SK-N-SH (cell line): ENCODE measurements at regions not wholly inside any gene's neighbourhood (a gene's known extent, or its start where the extent isn't known, plus 50 kb on each side); places are given as distances from the start of the nearest gene placed in this dataset.

Experiments
- CTCF ChIA-PET: fragments of 300-600, 350-600 bp; formaldehyde crosslinking; extraction: SDS; loops from one replicate; lab custom pipeline; 2021; lab: Yijun Ruan, JAX
- POLR2A ChIA-PET: fragments of 350-600 bp; sonication (Branson Sonifier 250); formaldehyde crosslinking; extraction: SDS; loops from one replicate; lab custom pipeline; 2020; ENCODE audit warnings: antibody characterized with exemption, inconsistent platforms; lab: Yijun Ruan, JAX
- DNase-seq: peaks from one replicate; pipeline ENCODE4 v3.0.0; 2012
- H2AFZ ChIP-seq: fragments of 200-600 bp; sonication (generic); 2 replicates; pipeline ENCODE4 v1.8.1; 2016; ENCODE audit warnings: antibody characterized with exemption, mild to moderate bottlenecking, low read depth
- H3F3A ChIP-seq: fragments of 200-600 bp; sonication (generic); replicated peaks from 2 replicates; pipeline ENCODE3; 2016; ENCODE audit warnings: antibody characterized with exemption, mild to moderate bottlenecking; ENCODE audit not compliant: insufficient read depth
- H3K27ac ChIP-seq, 2 experiments: fragments of 200-500 bp in 1 of 2; fragments of 200-600 bp in 1 of 2; sonication (Bioruptor generic) in 1 of 2; sonication (generic), shearing (Covaris generic) in 1 of 2; 2 replicates each; pipeline versions ENCODE4 v1.5.1 to v1.6.1; 2014 to 2016; ENCODE audit warnings: low read depth in 2 of 2, inconsistent platforms in 1 of 2, low read length in 1 of 2, mild to moderate bottlenecking in 1 of 2, mixed read lengths in 1 of 2
- H3K27me3 ChIP-seq: fragments of 200-600 bp; sonication (generic), shearing (Covaris generic); 2 replicates; pipeline ENCODE4 v1.6.1; 2016; ENCODE audit warnings: mixed run types; ENCODE audit not compliant: insufficient read depth
- H3K36me3 ChIP-seq, 2 experiments: fragments of 200-500 bp in 1 of 2; fragments of 200-600 bp in 1 of 2; sonication (Bioruptor generic) in 1 of 2; sonication (generic) in 1 of 2; replicated peaks in 1 of 2; 2 replicates each; pipeline versions ENCODE3 to v1.5.1; 2014 to 2016; ENCODE audit warnings: low read length in 1 of 2, mild to moderate bottlenecking in 1 of 2; ENCODE audit not compliant: insufficient read depth in 2 of 2, control insufficient read depth in 1 of 2
- H3K4me1 ChIP-seq, 2 experiments: fragments of 200-500 bp in 1 of 2; fragments of 200-600 bp in 1 of 2; sonication (Bioruptor generic) in 1 of 2; sonication (generic), shearing (Covaris generic) in 1 of 2; 2 replicates each; pipeline versions ENCODE4 v1.5.1 to v1.6.1; 2014 to 2016; ENCODE audit warnings: low read depth in 1 of 2, low read length in 1 of 2, mixed run types in 1 of 2; ENCODE audit not compliant: insufficient read depth in 2 of 2, control insufficient read depth in 1 of 2
- H3K4me2 ChIP-seq: fragments of 200-600 bp; sonication (generic), shearing (Covaris generic); 2 replicates; pipeline ENCODE4 v1.6.1; 2017; ENCODE audit warnings: mixed run types
- H3K4me3 ChIP-seq, 2 experiments: fragments of 200-500 bp in 1 of 2; fragments of 200-600 bp in 1 of 2; sonication (Bioruptor generic) in 1 of 2; sonication (generic), shearing (Covaris generic) in 1 of 2; 2 replicates each; pipeline versions ENCODE4 v1.5.1 to v1.8.1; 2014 to 2016; ENCODE audit warnings: low read depth in 2 of 2, inconsistent platforms in 1 of 2, low read length in 1 of 2, mild to moderate bottlenecking in 1 of 2, mixed read lengths in 1 of 2, moderate library complexity in 1 of 2
- H3K79me2 ChIP-seq: fragments of 200-600 bp; sonication (generic); 2 replicates; pipeline ENCODE4 v1.8.1; 2017; ENCODE audit warnings: mild to moderate bottlenecking; ENCODE audit not compliant: insufficient read depth
- H3K9ac ChIP-seq: fragments of 200-600 bp; sonication (generic); 2 replicates; pipeline ENCODE4 v1.6.1; 2017; ENCODE audit warnings: mixed run types
- H3K9me2 ChIP-seq: fragments of 200-600 bp; sonication (generic); 2 replicates; pipeline ENCODE4 v1.6.1; 2017; ENCODE audit warnings: mixed run types
- H3K9me3 ChIP-seq: fragments of 200-600 bp; sonication (generic); 2 replicates; pipeline ENCODE4 v1.6.1; 2017; ENCODE audit warnings: mixed run types, mild to moderate bottlenecking, moderate library complexity
- H4K20me1 ChIP-seq: fragments of 200-600 bp; sonication (generic); 2 replicates; pipeline ENCODE4 v1.6.1; 2017; ENCODE audit warnings: mild to moderate bottlenecking, mixed run types; ENCODE audit not compliant: insufficient read depth
- ELF1 ChIP-seq: IDR thresholded peaks from 2 replicates; pipeline ENCODE4 v1.4.0; 2012
- EP300 ChIP-seq, 2 experiments: IDR thresholded peaks; 2 replicates each; pipeline versions ENCODE4 v1.4.0 to v1.6.1; 2012; ENCODE audit warnings: borderline replicate concordance in 1 of 2, low read depth in 1 of 2, low read length in 1 of 2
- EZH2phosphoT487 ChIP-seq: fragments of 200-600 bp; sonication (generic); IDR thresholded peaks from 2 replicates; pipeline ENCODE4 v1.6.1; 2017; ENCODE audit warnings: low read depth, mixed run types, mild to moderate bottlenecking, antibody characterized with exemption, moderate library complexity, borderline replicate concordance
- FOXJ3 ChIP-seq: sonication (generic); formaldehyde crosslinking; IDR thresholded peaks from 2 replicates; pipeline ENCODE4 v1.5.1; 2020; ENCODE audit warnings: mild to moderate bottlenecking, missing genetic modification reagents
- FOXM1 ChIP-seq: IDR thresholded peaks from 2 replicates; pipeline ENCODE4 v1.4.0; 2012; ENCODE audit warnings: low read depth, mild to moderate bottlenecking
- NRF1 ChIP-seq: IDR thresholded peaks from 2 replicates; pipeline ENCODE4 v1.6.1; 2012; ENCODE audit warnings: low read depth, mild to moderate bottlenecking, low read length
- POLR2AphosphoS5 ChIP-seq: IDR thresholded peaks from 2 replicates; pipeline ENCODE4 v1.6.1; 2012; ENCODE audit warnings: low read depth, low read length
- RAD21 ChIP-seq: IDR thresholded peaks from 2 replicates; pipeline ENCODE4 v1.6.1; 2012; ENCODE audit warnings: mild to moderate bottlenecking, low read length
- RCOR1 ChIP-seq: fragments of 150-350 bp; IDR thresholded peaks from 2 replicates; pipeline ENCODE4 v1.6.1; 2017; ENCODE audit warnings: antibody characterized with exemption, low read length
- RXRA ChIP-seq: IDR thresholded peaks from 2 replicates; pipeline ENCODE4 v1.4.0; 2012; ENCODE audit warnings: low read depth, mild to moderate bottlenecking, borderline replicate concordance
- SIN3A ChIP-seq: IDR thresholded peaks from 2 replicates; pipeline ENCODE4 v1.6.1; 2012; ENCODE audit warnings: low read depth, mild to moderate bottlenecking, low read length, moderate library complexity, borderline replicate concordance
- YY1 ChIP-seq: IDR thresholded peaks from 2 replicates; pipeline ENCODE4 v1.4.0; 2012; ENCODE audit warnings: low read depth, mild to moderate bottlenecking
- WGBS: methylation state at CpG from one replicate; pipeline ENCODE4 v1.1.6; 2017; ENCODE audit warnings: low lambda C conversion rate; 5-methylcytosine and 5-hydroxymethylcytosine counted together
- TF ChIP-seq, protein P1 (sequence below): fragments of 200-600 bp; sonication (generic); IDR thresholded peaks from 2 replicates; pipeline ENCODE4 v1.6.1; 2017; ENCODE audit warnings: antibody characterized with exemption, mild to moderate bottlenecking, moderate library complexity
- TF ChIP-seq, protein P2 (sequence below): IDR thresholded peaks from 2 replicates; pipeline ENCODE4 v1.6.1; 2012; ENCODE audit warnings: mild to moderate bottlenecking, low read depth, low read length, moderate library complexity
- TF ChIP-seq, protein P3 (sequence below): IDR thresholded peaks from 2 replicates; pipeline ENCODE4 v1.4.0; 2012; ENCODE audit warnings: low read depth, borderline replicate concordance

DNA sequence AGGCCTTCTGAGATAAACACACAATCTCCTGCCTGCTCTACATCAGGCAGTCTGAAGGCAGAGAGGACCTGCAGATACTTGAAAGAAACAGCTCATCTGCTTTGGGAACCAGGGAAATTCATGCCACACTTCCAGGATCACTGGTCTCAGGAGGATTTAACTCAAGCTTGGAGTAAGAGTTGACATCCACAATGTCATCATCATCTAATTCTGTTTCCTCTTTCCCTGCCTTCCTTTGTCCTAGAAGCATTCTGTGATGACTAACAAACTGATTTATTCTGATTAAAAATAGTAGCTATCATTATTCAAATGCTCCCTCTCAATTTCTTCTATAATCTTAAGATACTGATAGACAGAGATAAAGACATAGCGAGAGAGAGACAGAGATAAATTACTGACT, 766.8 kb downstream of the BCL11A start:
- Histone ChIP-seq H3K27me3 (no peaks in the 10 kb centered on the region), H4K20me1 (no peaks in the 10 kb centered on the region), H3K27ac (no peak overlapping the region), H3K4me1 (no peaks in the 10 kb centered on the region), H3K9ac (no peak overlapping the region), H3K79me2 (no peaks in the 10 kb centered on the region), H3K4me3 (no peak overlapping the region), H3F3A (no peaks in the 10 kb centered on the region), H3K9me3 (no peaks in the 10 kb centered on the region), H2AFZ (no peak overlapping the region), H3K36me3 (no peaks in the 10 kb centered on the region)
- DNase-seq, result no peak
- CTCF ChIA-PET, result interaction anchor here (1.3 kb wide), 1 partner anchor 12 kb away, joined by 5 read pairs; no protein-coding TSS in a partner anchor
- TF ChIP-seq, protein P1, sequence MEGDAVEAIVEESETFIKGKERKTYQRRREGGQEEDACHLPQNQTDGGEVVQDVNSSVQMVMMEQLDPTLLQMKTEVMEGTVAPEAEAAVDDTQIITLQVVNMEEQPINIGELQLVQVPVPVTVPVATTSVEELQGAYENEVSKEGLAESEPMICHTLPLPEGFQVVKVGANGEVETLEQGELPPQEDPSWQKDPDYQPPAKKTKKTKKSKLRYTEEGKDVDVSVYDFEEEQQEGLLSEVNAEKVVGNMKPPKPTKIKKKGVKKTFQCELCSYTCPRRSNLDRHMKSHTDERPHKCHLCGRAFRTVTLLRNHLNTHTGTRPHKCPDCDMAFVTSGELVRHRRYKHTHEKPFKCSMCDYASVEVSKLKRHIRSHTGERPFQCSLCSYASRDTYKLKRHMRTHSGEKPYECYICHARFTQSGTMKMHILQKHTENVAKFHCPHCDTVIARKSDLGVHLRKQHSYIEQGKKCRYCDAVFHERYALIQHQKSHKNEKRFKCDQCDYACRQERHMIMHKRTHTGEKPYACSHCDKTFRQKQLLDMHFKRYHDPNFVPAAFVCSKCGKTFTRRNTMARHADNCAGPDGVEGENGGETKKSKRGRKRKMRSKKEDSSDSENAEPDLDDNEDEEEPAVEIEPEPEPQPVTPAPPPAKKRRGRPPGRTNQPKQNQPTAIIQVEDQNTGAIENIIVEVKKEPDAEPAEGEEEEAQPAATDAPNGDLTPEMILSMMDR, result no peak
- TF ChIP-seq YY1 (no peak), NRF1 (no peak), SIN3A (no peak)
- TF ChIP-seq, all 33 proteins: peak for 0
- POLR2A ChIA-PET, result interaction anchor here (0.6 kb wide), 1 partner anchor 18 kb away, joined by 3 read pairs; no protein-coding TSS in a partner anchor
- WGBS, result 22% methylated on average over 1 of the region's 1 CpG
- Histone ChIP-seq H3K4me2 (no peak overlapping the region), H3K9me2 (no peaks in the 10 kb centered on the region)

DNA sequence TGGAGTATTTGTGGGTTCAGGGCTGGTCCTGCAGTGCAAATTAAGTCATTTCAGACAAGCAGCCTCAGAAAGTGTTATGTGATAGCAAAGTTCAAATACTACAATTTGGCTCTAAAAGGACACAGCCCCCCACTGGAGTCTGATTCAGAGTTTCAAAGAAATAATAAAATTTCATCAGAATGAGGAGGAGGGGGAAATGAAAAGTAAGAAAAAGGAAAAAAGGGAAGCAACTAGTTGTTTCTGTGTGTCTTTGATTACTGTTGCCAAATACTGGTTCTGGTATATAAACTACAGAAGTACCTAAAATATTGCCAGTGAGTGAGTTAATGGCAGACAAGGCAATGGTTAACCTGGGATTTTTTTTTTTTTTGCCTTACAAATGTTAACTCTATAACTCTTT, 773.9 kb downstream of the BCL11A start:
- no peaks in the 10 kb centered on the region for H3K9me3 ChIP-seq
- H3K9me2 ChIP-seq, result no peaks in the 10 kb centered on the region
- H3K27ac ChIP-seq, result no peak overlapping the region
- POLR2A ChIA-PET, result no interaction called here
- no peaks in the 10 kb centered on the region for H3K27me3 ChIP-seq
- H3K4me1 ChIP-seq, result no peaks in the 10 kb centered on the region
- H3F3A ChIP-seq, result no peaks in the 10 kb centered on the region
- no peak for DNase-seq
- H3K36me3 ChIP-seq, result no peaks in the 10 kb centered on the region
- TF ChIP-seq EZH2phosphoT487, result no peak
- no peak for TF ChIP-seq RXRA
- TF ChIP-seq ELF1, result no peak
- no peak overlapping the region for H3K4me2 ChIP-seq
- H2AFZ ChIP-seq, result no peak overlapping the region
- H3K9ac ChIP-seq, result no peak overlapping the region
- H3K4me3 ChIP-seq, result no peak overlapping the region
- H4K20me1 ChIP-seq, result no peaks in the 10 kb centered on the region
- CTCF ChIA-PET, result no interaction called here
- H3K79me2 ChIP-seq, result no peaks in the 10 kb centered on the region

DNA sequence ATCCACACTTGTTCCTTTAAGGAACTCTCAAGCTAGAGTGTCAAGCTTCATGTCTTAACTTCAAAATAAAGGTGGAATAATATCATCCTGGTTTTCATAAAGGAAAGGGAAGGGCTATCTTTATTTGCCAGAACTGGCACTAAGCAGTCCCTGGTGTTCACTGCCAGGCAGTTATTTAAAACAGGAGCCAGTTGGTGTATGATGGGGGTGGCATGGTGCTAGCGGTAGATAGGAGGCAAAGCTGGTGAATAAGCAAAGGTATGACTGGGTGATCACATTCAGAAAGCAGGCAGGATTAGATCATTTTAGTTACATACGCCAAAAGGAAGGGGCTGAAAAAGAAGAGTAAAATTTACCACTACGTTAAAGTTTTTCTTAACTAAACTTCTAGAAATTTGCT, 776.3 kb downstream of the BCL11A start:
- 28% methylated on average over 3 of the region's 3 CpGs for WGBS
- no peaks in the 10 kb centered on the region for H3K36me3 ChIP-seq
- ChIA-PET CTCF (no interaction called here), POLR2A (no interaction called here)
- H3K4me1 ChIP-seq, result no peaks in the 10 kb centered on the region
- no peaks in the 10 kb centered on the region for H3F3A ChIP-seq
- no peak overlapping the region for H2AFZ ChIP-seq
- no peaks in the 10 kb centered on the region for H3K27me3 ChIP-seq
- no peak for DNase-seq
- H3K27ac ChIP-seq, result no peak overlapping the region
- no peaks in the 10 kb centered on the region for H3K9me3 ChIP-seq
- H3K4me3 ChIP-seq, result no peak overlapping the region
- H3K9ac ChIP-seq, result no peak overlapping the region
- H3K79me2 ChIP-seq, result no peaks in the 10 kb centered on the region
- H3K9me2 ChIP-seq, result no peaks in the 10 kb centered on the region
- H3K4me2 ChIP-seq, result no peak overlapping the region
- no peaks in the 10 kb centered on the region for H4K20me1 ChIP-seq
- TF ChIP-seq, protein P2, sequence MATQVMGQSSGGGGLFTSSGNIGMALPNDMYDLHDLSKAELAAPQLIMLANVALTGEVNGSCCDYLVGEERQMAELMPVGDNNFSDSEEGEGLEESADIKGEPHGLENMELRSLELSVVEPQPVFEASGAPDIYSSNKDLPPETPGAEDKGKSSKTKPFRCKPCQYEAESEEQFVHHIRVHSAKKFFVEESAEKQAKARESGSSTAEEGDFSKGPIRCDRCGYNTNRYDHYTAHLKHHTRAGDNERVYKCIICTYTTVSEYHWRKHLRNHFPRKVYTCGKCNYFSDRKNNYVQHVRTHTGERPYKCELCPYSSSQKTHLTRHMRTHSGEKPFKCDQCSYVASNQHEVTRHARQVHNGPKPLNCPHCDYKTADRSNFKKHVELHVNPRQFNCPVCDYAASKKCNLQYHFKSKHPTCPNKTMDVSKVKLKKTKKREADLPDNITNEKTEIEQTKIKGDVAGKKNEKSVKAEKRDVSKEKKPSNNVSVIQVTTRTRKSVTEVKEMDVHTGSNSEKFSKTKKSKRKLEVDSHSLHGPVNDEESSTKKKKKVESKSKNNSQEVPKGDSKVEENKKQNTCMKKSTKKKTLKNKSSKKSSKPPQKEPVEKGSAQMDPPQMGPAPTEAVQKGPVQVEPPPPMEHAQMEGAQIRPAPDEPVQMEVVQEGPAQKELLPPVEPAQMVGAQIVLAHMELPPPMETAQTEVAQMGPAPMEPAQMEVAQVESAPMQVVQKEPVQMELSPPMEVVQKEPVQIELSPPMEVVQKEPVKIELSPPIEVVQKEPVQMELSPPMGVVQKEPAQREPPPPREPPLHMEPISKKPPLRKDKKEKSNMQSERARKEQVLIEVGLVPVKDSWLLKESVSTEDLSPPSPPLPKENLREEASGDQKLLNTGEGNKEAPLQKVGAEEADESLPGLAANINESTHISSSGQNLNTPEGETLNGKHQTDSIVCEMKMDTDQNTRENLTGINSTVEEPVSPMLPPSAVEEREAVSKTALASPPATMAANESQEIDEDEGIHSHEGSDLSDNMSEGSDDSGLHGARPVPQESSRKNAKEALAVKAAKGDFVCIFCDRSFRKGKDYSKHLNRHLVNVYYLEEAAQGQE, result no peak
- TF ChIP-seq EP300 (IDR thresholded peaks at IDR 0.05; ENCODE audit: borderline replicate concordance in 1 of 2, low read depth in 1 of 2, low read length in 1 of 2) (no peak), POLR2AphosphoS5 (no peak), SIN3A (no peak), FOXJ3 (no peak), ELF1 (no peak), FOXM1 (no peak), RCOR1 (no peak), RAD21 (no peak), RXRA (no peak)
- TF ChIP-seq, protein P3, sequence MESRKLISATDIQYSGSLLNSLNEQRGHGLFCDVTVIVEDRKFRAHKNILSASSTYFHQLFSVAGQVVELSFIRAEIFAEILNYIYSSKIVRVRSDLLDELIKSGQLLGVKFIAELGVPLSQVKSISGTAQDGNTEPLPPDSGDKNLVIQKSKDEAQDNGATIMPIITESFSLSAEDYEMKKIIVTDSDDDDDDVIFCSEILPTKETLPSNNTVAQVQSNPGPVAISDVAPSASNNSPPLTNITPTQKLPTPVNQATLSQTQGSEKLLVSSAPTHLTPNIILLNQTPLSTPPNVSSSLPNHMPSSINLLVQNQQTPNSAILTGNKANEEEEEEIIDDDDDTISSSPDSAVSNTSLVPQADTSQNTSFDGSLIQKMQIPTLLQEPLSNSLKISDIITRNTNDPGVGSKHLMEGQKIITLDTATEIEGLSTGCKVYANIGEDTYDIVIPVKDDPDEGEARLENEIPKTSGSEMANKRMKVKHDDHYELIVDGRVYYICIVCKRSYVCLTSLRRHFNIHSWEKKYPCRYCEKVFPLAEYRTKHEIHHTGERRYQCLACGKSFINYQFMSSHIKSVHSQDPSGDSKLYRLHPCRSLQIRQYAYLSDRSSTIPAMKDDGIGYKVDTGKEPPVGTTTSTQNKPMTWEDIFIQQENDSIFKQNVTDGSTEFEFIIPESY, result no peak
